ENCODE measurements at regions not wholly inside any gene's neighbourhood (a gene's known extent, or its start where the extent isn't known, plus 50 kb on each side); places are given as distances from the start of the nearest gene placed in this dataset.

DNA sequence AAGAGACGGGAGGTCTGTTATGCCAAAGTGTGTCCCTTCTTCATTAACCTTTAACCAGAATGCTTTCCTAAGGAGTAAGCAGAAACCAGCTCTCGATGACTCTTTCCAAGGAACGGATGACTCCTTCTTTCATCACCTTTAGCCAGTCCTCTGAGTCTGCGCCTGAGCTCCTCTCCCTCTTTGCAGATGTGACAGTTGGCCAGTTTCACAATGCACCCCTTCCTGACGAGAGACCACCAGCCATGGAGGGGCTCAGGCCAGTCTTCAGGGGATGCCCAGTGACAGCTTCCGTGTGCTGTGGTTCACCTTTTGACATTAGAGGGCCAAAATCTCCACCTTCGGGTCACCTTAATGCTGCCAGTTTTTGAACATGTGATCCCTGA is 826.1 kb downstream of the TBC1D22A start:
- Histone ChIP-seq H3K9ac (ENCODE audit: low read depth, low read length, poor library complexity, severe bottlenecking) (no peak overlapping the region), H3K4me3 (ENCODE audit: low read length, poor library complexity, severe bottlenecking) (no peak overlapping the region), H3K4me1 (ENCODE audit: insufficient read depth, low read length, poor library complexity, severe bottlenecking) (no peaks in the 10 kb centered on the region), H3F3A (ENCODE audit: low read depth) (no peaks in the 10 kb centered on the region), H3K9me3 (ENCODE audit: insufficient read depth, low read depth, low read length) (peaks cover 8% of the 10 kb centered on the region; the same call in 1 of the 2 replicates), H3K79me2 (ENCODE audit: insufficient read depth, low read length) (no peaks in the 10 kb centered on the region), H4K20me1 (ENCODE audit: insufficient read depth, low read length, poor library complexity, severe bottlenecking) (no peaks in the 10 kb centered on the region), H3K36me3 (ENCODE audit: insufficient read depth, low read length) (no peaks in the 10 kb centered on the region), H3K27me3 (ENCODE audit: insufficient read depth, low read length, poor library complexity, severe bottlenecking) (no peaks in the 10 kb centered on the region), H3K9me2 (replicated peaks; ENCODE audit: low read depth, low read length) (no peaks in the 10 kb centered on the region), H3K4me2 (ENCODE audit: low read depth, low read length, poor library complexity, severe bottlenecking) (no peak overlapping the region), H2AFZ (ENCODE audit: low read length) (no peak overlapping the region)
- TF ChIP-seq EZH2phosphoT487 (IDR thresholded peaks at IDR 0.05; ENCODE audit: borderline replicate concordance): no peak
- TF ChIP-seq, protein P1, sequence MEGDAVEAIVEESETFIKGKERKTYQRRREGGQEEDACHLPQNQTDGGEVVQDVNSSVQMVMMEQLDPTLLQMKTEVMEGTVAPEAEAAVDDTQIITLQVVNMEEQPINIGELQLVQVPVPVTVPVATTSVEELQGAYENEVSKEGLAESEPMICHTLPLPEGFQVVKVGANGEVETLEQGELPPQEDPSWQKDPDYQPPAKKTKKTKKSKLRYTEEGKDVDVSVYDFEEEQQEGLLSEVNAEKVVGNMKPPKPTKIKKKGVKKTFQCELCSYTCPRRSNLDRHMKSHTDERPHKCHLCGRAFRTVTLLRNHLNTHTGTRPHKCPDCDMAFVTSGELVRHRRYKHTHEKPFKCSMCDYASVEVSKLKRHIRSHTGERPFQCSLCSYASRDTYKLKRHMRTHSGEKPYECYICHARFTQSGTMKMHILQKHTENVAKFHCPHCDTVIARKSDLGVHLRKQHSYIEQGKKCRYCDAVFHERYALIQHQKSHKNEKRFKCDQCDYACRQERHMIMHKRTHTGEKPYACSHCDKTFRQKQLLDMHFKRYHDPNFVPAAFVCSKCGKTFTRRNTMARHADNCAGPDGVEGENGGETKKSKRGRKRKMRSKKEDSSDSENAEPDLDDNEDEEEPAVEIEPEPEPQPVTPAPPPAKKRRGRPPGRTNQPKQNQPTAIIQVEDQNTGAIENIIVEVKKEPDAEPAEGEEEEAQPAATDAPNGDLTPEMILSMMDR (conservative IDR thresholded peaks at IDR 0.05; ENCODE audit: low read length): no peak

DNA sequence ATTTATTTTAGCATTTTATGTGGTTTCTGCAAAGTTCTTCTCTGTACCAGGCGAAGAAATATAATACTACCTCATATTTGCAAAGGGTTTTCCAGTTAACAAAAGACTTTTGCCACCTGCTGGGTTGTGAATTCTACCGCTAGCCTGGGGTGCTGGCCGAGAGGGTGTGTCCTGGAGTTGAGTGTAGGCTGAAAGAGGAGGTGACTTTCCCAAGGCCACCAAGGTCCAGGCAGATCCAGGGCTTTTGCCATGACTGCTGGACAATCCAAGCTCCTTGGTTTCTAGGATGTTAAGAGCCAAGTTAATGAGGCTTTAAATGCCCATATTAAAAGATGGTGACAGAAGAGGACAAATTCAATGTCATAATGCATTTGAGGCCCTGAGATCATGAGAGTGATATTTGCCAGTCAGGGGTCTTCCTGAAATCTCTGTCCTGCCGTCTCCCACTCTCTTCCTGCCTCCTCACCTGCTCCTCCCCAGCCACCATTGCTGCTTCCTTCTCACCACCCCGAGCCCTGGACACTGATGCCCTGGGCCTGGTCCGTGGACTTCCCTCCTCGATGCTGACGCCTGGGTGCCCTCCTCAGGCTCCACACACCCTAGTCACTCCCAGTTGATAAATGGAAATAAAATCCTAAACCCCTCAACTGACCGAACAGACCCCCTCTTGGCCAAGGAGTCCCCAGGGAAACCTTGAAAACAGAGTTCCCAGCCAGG is 825.6 kb downstream of the TBC1D22A start:
- Histone ChIP-seq H3K9me3 (ENCODE audit: insufficient read depth, low read depth, low read length) (peaks cover 8% of the 10 kb centered on the region; the same call in 1 of the 2 replicates), H3K9ac (ENCODE audit: low read depth, low read length, poor library complexity, severe bottlenecking) (no peak overlapping the region), H3F3A (ENCODE audit: low read depth) (no peaks in the 10 kb centered on the region), H3K79me2 (ENCODE audit: insufficient read depth, low read length) (no peaks in the 10 kb centered on the region), H3K4me3 (ENCODE audit: low read length, poor library complexity, severe bottlenecking) (no peak overlapping the region), H3K36me3 (ENCODE audit: insufficient read depth, low read length) (no peaks in the 10 kb centered on the region), H2AFZ (ENCODE audit: low read length) (no peak overlapping the region), H3K4me2 (ENCODE audit: low read depth, low read length, poor library complexity, severe bottlenecking) (no peak overlapping the region), H4K20me1 (ENCODE audit: insufficient read depth, low read length, poor library complexity, severe bottlenecking) (no peaks in the 10 kb centered on the region), H3K27me3 (ENCODE audit: insufficient read depth, low read length, poor library complexity, severe bottlenecking) (no peaks in the 10 kb centered on the region), H3K9me2 (replicated peaks; ENCODE audit: low read depth, low read length) (no peaks in the 10 kb centered on the region), H3K4me1 (ENCODE audit: insufficient read depth, low read length, poor library complexity, severe bottlenecking) (no peaks in the 10 kb centered on the region)
- TF ChIP-seq EZH2phosphoT487 (IDR thresholded peaks at IDR 0.05; ENCODE audit: borderline replicate concordance): no peak
- TF ChIP-seq, protein P1 (conservative IDR thresholded peaks at IDR 0.05; ENCODE audit: low read length): no peak

DNA sequence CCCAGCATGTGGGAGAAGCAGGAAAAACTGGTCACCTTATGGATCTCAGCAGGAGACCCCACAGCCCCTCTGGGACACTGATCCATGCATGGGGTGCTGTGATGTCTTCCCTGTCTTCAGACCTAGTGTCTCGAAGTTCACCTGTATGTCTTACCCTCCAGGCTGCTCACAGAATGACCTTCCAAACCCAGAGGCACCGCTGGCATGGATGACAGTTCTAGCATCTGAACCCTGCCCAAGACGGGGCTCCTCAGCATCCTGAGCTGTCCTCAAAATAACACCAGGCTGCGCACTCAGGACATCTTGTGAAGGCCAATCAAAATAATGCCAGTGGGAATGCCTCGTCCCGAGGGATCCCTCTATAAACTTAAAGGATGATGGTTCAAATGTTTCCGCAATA is 824.9 kb downstream of the TBC1D22A start:
- H3K9me2 ChIP-seq (replicated peaks; ENCODE audit: low read depth, low read length): no peaks in the 10 kb centered on the region
- H3K9ac ChIP-seq (ENCODE audit: low read depth, low read length, poor library complexity, severe bottlenecking): no peak overlapping the region
- no peak overlapping the region for H3K4me3 ChIP-seq (ENCODE audit: low read length, poor library complexity, severe bottlenecking)
- no peaks in the 10 kb centered on the region for H3F3A ChIP-seq (ENCODE audit: low read depth)
- no peaks in the 10 kb centered on the region for H3K36me3 ChIP-seq (ENCODE audit: insufficient read depth, low read length)
- no peaks in the 10 kb centered on the region for H3K79me2 ChIP-seq (ENCODE audit: insufficient read depth, low read length)
- no peaks in the 10 kb centered on the region for H4K20me1 ChIP-seq (ENCODE audit: insufficient read depth, low read length, poor library complexity, severe bottlenecking)
- no peak for TF ChIP-seq EZH2phosphoT487 (IDR thresholded peaks at IDR 0.05; ENCODE audit: borderline replicate concordance)
- TF ChIP-seq, protein P1 (conservative IDR thresholded peaks at IDR 0.05; ENCODE audit: low read length): no peak
- H2AFZ ChIP-seq (ENCODE audit: low read length): no peak overlapping the region
- no peaks in the 10 kb centered on the region for H3K27me3 ChIP-seq (ENCODE audit: insufficient read depth, low read length, poor library complexity, severe bottlenecking)
- H3K4me1 ChIP-seq (ENCODE audit: insufficient read depth, low read length, poor library complexity, severe bottlenecking): no peaks in the 10 kb centered on the region
- H3K4me2 ChIP-seq (ENCODE audit: low read depth, low read length, poor library complexity, severe bottlenecking): no peak overlapping the region
- peaks cover 8% of the 10 kb centered on the region; the same call in 1 of the 2 replicates for H3K9me3 ChIP-seq (ENCODE audit: insufficient read depth, low read depth, low read length)
